A549 (cell line): ENCODE measurements at regions not wholly inside any gene's neighbourhood (a gene's known extent, or its start where the extent isn't known, plus 50 kb on each side); places are given as distances from the start of the nearest gene placed in this dataset.

Source experiments
- EHMT2 ChIP-seq: fragments of 200-600 bp; sonication (generic); IDR thresholded peaks from 2 replicates; pipeline ENCODE4 v1.6.1; 2016; ENCODE audit warnings: antibody characterized with exemption, low read depth, mild to moderate bottlenecking, moderate library complexity
- MYC ChIP-seq: IDR thresholded peaks from 2 replicates; pipeline ENCODE4 v1.6.1; 2012; ENCODE audit warnings: mild to moderate bottlenecking, inconsistent platforms, low read length, improper control_type of control experiment, borderline replicate concordance
- NFE2L2 ChIP-seq: fragments of 150-350 bp; conservative IDR thresholded peaks from 2 replicates; pipeline ENCODE4 v1.6.1; 2014; ENCODE audit warnings: low read length
- NR3C1 ChIP-seq: fragments of >200 bp; sonication (Bioruptor Twin); formaldehyde crosslinking; IDR thresholded peaks from 3 replicates; pipeline ENCODE4 v1.6.1; 2017
- POLR2A ChIP-seq: IDR thresholded peaks from 2 replicates; pipeline ENCODE4 v1.6.1; 2012; ENCODE audit warnings: mild to moderate bottlenecking, low read length
- RAD21 ChIP-seq, 2 experiments: fragments of >200 bp in 1 of 2; sonication (Bioruptor Twin) in 1 of 2; formaldehyde crosslinking in 1 of 2; IDR thresholded peaks in 1 of 2; conservative IDR thresholded peaks in 1 of 2; 2 replicates in 1 of 2; 3 replicates in 1 of 2; pipeline ENCODE4 v1.6.1; 2012 to 2018; ENCODE audit warnings: inconsistent platforms in 1 of 2
- RARB ChIP-seq: fragments of 250-450 bp; sonication (Bioruptor Pico); IDR thresholded peaks from 2 replicates; pipeline ENCODE4 v1.8.0; 2021; ENCODE audit warnings: mild to moderate bottlenecking, moderate library complexity
- RFX5 ChIP-seq: fragments of 450-650 bp; IDR thresholded peaks from 2 replicates; pipeline ENCODE4 v1.7.1; 2014; ENCODE audit warnings: antibody characterized with exemption, mild to moderate bottlenecking, moderate library complexity
- TP53 ChIP-seq: fragments of 250-450 bp; sonication (Bioruptor Pico); IDR thresholded peaks from 2 replicates; pipeline ENCODE4 v1.5.0; 2021; ENCODE audit warnings: mild to moderate bottlenecking, moderate library complexity
- TF ChIP-seq, protein P1 (sequence below): fragments of >200 bp; sonication (Bioruptor Twin); formaldehyde crosslinking; IDR thresholded peaks from 3 replicates; pipeline ENCODE4 v1.5.1; 2016
- TF ChIP-seq, protein P2 (sequence below): fragments of 250-450 bp; sonication (Bioruptor Pico); IDR thresholded peaks from 2 replicates; pipeline ENCODE4 v1.5.0; 2021; ENCODE audit warnings: mild to moderate bottlenecking, moderate library complexity, borderline replicate concordance
- TF ChIP-seq, protein P3 (sequence below): fragments of 200-600 bp; sonication (generic); IDR thresholded peaks from 2 replicates; pipeline ENCODE4 v1.6.1; 2016; ENCODE audit warnings: antibody characterized with exemption, mild to moderate bottlenecking, moderate library complexity
- TF ChIP-seq, protein P4 (sequence below): IDR thresholded peaks from 2 replicates; pipeline ENCODE4 v1.6.1; 2012

DNA sequence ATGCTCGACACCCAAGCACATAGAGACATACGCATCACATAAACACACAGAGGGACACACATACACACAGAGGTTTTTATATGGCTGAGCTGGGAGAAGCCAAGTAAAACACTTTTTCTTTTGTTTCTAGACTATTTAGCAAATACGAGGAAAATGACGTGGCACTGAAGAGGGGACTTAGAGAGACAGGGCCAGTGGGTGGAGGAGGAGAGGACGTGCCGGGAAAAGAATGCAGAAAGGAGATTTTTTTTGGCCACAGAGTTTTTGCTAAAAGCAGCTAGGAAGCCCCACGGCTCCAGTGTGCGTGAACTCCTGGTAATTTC is 168.5 kb upstream of the KLF7 start:
- TF ChIP-seq RAD21 (conservative IDR thresholded peaks at IDR 0.05 in 1 of 2, IDR thresholded peaks at IDR 0.05 in 1 of 2) (no peak), RARB (CRISPR knock-in tag) (no peak), EHMT2 (no peak), NFE2L2 (no peak), NR3C1 (no peak), POLR2A (no peak), MYC (no peak), TP53 (CRISPR knock-in tag) (no peak), RFX5 (no peak)
- TF ChIP-seq, protein P1, sequence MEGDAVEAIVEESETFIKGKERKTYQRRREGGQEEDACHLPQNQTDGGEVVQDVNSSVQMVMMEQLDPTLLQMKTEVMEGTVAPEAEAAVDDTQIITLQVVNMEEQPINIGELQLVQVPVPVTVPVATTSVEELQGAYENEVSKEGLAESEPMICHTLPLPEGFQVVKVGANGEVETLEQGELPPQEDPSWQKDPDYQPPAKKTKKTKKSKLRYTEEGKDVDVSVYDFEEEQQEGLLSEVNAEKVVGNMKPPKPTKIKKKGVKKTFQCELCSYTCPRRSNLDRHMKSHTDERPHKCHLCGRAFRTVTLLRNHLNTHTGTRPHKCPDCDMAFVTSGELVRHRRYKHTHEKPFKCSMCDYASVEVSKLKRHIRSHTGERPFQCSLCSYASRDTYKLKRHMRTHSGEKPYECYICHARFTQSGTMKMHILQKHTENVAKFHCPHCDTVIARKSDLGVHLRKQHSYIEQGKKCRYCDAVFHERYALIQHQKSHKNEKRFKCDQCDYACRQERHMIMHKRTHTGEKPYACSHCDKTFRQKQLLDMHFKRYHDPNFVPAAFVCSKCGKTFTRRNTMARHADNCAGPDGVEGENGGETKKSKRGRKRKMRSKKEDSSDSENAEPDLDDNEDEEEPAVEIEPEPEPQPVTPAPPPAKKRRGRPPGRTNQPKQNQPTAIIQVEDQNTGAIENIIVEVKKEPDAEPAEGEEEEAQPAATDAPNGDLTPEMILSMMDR: no peak
- TF ChIP-seq, protein P2, sequence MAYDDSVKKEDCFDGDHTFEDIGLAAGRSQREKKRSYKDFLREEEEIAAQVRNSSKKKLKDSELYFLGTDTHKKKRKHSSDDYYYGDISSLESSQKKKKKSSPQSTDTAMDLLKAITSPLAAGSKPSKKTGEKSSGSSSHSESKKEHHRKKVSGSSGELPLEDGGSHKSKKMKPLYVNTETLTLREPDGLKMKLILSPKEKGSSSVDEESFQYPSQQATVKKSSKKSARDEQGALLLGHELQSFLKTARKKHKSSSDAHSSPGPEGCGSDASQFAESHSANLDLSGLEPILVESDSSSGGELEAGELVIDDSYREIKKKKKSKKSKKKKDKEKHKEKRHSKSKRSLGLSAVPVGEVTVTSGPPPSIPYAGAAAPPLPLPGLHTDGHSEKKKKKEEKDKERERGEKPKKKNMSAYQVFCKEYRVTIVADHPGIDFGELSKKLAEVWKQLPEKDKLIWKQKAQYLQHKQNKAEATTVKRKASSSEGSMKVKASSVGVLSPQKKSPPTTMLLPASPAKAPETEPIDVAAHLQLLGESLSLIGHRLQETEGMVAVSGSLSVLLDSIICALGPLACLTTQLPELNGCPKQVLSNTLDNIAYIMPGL (CRISPR knock-in tag): no peak
- TF ChIP-seq, protein P3, sequence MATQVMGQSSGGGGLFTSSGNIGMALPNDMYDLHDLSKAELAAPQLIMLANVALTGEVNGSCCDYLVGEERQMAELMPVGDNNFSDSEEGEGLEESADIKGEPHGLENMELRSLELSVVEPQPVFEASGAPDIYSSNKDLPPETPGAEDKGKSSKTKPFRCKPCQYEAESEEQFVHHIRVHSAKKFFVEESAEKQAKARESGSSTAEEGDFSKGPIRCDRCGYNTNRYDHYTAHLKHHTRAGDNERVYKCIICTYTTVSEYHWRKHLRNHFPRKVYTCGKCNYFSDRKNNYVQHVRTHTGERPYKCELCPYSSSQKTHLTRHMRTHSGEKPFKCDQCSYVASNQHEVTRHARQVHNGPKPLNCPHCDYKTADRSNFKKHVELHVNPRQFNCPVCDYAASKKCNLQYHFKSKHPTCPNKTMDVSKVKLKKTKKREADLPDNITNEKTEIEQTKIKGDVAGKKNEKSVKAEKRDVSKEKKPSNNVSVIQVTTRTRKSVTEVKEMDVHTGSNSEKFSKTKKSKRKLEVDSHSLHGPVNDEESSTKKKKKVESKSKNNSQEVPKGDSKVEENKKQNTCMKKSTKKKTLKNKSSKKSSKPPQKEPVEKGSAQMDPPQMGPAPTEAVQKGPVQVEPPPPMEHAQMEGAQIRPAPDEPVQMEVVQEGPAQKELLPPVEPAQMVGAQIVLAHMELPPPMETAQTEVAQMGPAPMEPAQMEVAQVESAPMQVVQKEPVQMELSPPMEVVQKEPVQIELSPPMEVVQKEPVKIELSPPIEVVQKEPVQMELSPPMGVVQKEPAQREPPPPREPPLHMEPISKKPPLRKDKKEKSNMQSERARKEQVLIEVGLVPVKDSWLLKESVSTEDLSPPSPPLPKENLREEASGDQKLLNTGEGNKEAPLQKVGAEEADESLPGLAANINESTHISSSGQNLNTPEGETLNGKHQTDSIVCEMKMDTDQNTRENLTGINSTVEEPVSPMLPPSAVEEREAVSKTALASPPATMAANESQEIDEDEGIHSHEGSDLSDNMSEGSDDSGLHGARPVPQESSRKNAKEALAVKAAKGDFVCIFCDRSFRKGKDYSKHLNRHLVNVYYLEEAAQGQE: no peak
- TF ChIP-seq, protein P4, sequence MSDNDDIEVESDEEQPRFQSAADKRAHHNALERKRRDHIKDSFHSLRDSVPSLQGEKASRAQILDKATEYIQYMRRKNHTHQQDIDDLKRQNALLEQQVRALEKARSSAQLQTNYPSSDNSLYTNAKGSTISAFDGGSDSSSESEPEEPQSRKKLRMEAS: no peak
